Fibroblast of villous mesenchyme (primary cell): ENCODE measurements at regions not wholly inside any gene's neighbourhood (a gene's known extent, or its start where the extent isn't known, plus 50 kb on each side); places are given as distances from the start of the nearest gene placed in this dataset.

ENCODE experiments used
- DNase-seq: peaks from one replicate; pipeline ENCODE4 v3.0.0-alpha.2; 2010; ENCODE audit warnings: low read depth
- H3K4me3 ChIP-seq: 2 replicates; pipeline ENCODE4 v1.5.1; 2011; ENCODE audit warnings: low read depth, mild to moderate bottlenecking, low read length
- TF ChIP-seq, protein P1 (sequence below): IDR thresholded peaks from 2 replicates; pipeline ENCODE4 v1.5.1; 2012; ENCODE audit warnings: low read depth, mild to moderate bottlenecking, low read length; ENCODE audit not compliant: insufficient read depth

DNA sequence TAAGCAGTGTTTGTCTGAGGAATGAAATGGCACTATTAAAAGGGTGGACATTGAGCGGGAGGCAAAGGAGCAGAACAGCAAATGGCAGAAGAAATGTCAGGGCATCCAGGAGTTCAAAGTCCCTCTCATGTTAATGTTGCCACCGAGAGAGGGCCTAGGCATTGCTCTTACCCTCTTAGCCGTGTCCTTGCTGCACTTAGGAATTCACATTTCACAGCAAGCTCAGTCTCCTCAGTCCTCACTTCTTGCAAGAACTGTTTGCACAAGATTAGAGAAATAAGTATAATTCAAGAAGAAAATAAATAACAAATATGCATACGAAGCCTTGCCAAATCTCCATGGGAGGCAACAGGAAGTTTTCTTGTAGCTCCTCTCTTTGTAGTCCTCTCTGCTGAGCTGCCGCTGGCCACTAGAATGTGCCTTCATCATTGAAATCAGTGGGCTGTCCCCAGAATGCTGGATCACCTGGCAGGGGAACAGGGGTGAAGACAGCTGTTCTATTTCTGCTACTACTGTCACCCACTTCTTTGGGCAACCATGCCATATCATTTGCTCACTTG, 205.8 kb downstream of the ZNF326 start:
- DNase-seq: no peak
- no peak overlapping the region for H3K4me3 ChIP-seq
- TF ChIP-seq, protein P1, sequence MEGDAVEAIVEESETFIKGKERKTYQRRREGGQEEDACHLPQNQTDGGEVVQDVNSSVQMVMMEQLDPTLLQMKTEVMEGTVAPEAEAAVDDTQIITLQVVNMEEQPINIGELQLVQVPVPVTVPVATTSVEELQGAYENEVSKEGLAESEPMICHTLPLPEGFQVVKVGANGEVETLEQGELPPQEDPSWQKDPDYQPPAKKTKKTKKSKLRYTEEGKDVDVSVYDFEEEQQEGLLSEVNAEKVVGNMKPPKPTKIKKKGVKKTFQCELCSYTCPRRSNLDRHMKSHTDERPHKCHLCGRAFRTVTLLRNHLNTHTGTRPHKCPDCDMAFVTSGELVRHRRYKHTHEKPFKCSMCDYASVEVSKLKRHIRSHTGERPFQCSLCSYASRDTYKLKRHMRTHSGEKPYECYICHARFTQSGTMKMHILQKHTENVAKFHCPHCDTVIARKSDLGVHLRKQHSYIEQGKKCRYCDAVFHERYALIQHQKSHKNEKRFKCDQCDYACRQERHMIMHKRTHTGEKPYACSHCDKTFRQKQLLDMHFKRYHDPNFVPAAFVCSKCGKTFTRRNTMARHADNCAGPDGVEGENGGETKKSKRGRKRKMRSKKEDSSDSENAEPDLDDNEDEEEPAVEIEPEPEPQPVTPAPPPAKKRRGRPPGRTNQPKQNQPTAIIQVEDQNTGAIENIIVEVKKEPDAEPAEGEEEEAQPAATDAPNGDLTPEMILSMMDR: no peak

GRCh38 chr1:90198616-90199332, 203.9 kb downstream of the ZNF326 start:
- TF ChIP-seq, protein P1: no peak
- no peak for DNase-seq
- H3K4me3 ChIP-seq: no peak overlapping the region

- no peak for DNase-seq
- H3K4me3 ChIP-seq: no peak overlapping the region
- TF ChIP-seq, protein P1: no peak
These were observed 198.2 kb downstream of the ZNF326 start for GRCh38 chr1:90193116-90193515.

DNA sequence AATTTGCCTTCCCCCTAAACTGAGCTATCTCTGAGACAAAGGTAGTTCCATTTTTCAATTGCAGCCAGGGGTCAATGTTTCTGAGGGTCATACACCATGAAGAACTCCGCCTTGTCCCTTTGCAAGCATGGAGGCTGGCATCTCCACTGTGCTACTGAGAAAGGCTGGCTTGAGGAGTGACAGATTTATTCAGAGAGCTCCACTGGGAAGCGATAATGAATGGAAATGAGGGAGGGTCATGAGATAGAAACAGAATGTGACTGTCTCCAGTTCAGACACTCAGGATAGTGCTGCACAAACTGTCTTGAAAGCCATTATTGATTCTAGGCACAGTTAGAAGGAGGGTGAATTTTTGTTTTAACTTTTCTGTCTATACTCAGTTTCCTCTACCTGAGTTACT, 197.5 kb downstream of the ZNF326 start:
- no peak for DNase-seq
- TF ChIP-seq, protein P1: no peak

DNA sequence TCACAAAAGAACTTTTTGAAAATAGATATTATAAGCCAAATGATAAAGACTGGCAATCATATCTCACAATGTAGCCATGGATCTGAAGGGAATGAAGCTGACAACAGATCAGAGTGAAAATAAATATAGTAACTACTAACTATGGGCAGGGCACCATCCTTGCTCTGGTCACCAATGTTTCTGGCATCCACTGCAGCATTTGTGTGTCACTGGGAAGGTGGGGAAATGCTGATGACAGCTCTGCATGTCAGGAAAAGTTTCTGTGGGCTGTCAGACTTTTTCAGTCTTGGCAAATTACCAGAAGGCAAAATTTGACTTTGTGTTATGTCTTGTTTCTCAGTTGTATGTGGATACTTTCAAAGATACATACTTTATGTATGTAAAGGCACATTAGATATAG, 195.6 kb downstream of the ZNF326 start:
- no peak overlapping the region for H3K4me3 ChIP-seq
- TF ChIP-seq, protein P1: no peak
- no peak for DNase-seq

More for the DNA sequence above, 197.5 kb downstream of the ZNF326 start:
- H3K4me3 ChIP-seq: no peak overlapping the region

DNA sequence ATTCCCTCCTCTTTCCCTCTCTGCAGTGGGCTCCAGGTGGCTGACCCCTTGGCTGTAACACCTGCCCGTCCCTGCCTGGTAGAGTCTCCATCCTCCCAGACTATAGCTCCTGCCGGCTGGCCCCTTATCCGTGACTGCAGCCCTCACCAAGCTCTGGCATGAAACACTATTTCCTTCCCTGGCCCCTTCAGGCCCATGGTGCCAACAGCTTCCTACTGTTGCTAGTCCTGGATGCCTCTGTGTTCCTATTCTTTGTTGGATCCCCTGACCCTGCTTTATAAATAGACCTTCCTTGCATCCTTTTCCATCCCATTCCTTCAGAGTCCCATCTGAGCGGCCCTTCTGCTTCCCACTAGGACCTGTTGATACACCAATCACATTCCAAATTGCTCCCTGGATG, 195.0 kb downstream of the ZNF326 start:
- no peak for DNase-seq
- no peak overlapping the region for H3K4me3 ChIP-seq
- TF ChIP-seq, protein P1: no peak

- no peak for DNase-seq
- no peak overlapping the region for H3K4me3 ChIP-seq
- TF ChIP-seq, protein P1: no peak
These were observed 192.3 kb downstream of the ZNF326 start for GRCh38 chr1:90187323-90187585.
